GM18873 (cell line): ENCODE measurements at regions not wholly inside any gene's neighbourhood (a gene's known extent, or its start where the extent isn't known, plus 50 kb on each side); places are given as distances from the start of the nearest gene placed in this dataset.
"Not testable (repeated sequence)": the region's sequence is repeated elsewhere in the genome, so short reads cannot be mapped to it uniquely, and the experiment has no call there.

Experiments
- ATAC-seq: cut with Tn5 transposase; IDR thresholded peaks from one replicate; pipeline ENCODE4 v1.9.1; 2021; ENCODE audit warnings: mild to moderate bottlenecking, moderate library complexity, moderate number of reproducible peaks; ENCODE audit not compliant: unreplicated experiment, low FRiP score

DNA sequence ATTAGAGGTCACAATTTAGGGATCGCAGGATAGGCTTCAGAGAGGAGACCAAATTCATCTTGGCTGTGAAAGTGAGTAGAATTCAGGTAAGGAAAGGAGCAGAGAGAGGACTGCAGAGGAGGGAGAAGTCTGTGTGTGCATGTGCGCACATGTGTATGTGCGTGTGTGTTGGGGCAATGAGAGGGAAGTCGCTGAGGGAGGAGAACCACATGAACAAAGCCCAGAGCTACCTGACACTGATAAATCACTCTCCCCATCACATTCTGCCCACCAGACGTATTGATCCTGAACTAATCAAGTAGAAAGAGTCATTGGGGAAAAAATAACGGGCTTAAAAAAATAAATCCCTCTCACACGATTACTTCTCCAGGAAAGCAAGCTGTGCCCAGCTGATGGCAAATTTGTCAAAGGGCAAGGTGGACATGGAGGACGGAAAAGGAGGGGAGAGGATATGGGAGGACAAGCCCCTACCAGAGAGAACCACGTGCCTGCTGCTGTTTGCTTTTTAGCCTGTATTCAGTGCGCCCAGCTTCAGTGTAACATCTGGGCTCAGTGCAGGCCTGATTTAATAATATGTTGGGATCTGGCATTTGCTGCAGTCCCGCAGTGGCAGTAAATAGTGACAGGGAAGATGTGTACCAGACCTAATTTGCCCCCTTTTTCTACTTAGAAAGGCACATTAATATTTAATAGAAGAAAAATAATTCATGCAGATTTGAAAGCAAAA, 307.5 kb downstream of the C1D start:
- no peak for ATAC-seq

GRCh38 chr2:67760995-67761394, 301.8 kb downstream of the C1D start:
- ATAC-seq, result no peak

DNA sequence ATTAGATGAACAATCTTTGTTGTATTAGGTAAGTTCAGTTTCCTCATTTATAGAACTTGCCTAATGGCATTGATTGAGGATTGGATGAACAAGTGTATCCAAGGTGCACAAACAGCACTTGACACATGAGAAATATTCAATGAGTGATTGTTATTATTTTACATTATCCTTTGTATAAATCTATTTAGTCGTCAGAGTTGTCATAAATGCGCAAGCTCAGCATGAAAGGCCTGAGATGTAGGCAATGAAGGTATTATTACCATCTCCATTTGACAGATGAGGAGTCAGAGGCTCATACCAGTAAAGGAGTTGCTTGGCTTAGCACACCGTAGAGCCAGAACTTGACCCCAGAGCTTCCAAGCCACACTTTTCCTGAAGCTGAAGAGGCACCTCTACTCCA, 291.4 kb downstream of the C1D start:
- no peak for ATAC-seq

DNA sequence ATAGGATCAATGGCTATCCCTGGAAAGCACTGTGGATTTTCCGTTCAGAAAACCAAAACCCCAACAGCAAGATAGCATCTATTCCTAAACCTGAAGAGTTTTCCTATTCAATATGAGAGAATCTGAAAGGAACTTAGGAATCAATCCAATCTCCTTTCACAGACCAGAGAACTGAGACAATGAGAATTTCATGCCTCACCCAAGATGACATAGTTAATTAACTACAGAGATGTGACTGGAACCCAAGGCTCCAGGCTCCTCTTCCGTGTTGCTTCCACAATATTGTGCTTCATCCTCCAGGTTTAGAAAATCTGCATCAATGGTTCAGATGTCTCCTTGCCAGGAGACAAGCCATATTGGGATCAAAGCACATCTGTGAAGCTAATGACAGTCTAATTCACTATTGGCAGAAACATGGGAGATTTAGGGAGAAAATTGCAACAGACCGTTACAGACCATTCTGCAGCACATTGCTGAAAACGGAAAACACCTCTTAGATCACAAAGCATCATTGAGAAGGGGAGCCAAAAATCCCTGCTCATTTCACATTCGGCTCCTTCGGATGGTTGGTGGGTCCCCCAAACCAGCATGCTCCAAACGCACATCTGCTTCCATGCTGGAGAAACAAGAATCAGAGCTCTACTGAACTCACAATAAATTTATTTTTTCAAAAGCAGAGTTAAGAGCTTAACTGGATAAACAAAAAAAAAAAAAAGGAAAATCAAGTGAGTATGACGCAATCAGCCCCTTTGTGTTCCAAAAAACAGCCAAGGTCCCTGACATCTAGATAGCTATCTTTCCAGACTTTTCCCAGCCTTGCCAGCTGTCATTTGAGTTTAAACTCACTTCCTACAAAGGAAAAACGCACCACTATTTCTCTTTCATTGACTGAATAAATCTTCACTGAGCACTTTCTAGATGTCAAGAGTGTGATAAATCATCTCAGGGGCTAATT, 290.3 kb downstream of the C1D start:
- ATAC-seq, result no peak

DNA sequence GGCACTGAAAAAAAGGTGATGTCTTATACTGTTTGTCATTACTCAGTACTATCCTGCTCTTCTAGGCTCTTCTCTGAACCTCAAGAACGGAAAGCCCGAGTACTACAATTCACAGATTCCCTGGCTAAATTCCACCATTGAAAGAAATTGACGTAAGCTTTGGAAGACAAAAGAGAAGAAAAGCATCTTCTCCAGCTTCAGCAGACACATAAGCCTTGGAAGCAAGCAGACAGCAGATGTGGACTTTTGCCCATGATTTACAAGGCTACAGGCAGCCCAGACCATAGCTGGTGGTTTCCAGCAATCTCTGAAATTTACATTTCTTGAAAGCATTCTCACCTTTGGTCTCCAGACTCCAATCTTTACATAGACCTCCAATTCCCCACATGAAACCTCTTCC, 289.0 kb downstream of the C1D start:
- no peak for ATAC-seq

GRCh38 chr2:67776276-67776675, 286.5 kb downstream of the C1D start:
- no peak for ATAC-seq

GRCh38 chr2:67777010-67777409, 285.8 kb downstream of the C1D start:
- ATAC-seq, result no peak

DNA sequence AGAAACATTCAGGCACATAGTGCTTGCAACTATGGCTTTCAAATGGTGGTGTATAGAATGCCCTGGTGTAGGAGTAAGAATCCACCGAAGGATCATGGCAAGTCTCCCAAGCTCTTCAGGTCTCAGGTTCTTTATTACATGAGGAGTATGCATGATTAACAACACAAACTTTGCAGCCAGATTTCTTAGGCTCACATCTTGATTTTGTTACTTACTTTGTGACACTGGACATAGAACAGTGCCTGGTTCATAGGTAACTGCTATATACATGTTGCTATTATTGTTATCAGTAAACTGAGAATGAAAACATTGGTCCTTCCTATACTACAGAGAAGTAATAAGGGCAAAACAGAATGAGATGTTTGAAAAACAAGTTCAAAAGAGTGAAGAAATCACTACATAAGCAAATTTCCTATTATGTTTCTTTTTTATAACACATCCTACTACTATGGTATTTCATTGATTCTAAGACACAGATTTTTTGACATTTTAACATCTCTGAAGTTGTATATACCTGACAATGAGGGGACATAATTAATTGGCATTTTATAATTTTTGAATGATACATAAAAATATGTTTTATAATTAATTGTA, 284.9 kb downstream of the C1D start:
- ATAC-seq, result no peak

- not testable (repeated sequence) for ATAC-seq
Observed at GRCh38 chr2:67780841-67781240, 282.0 kb downstream of the C1D start.

DNA sequence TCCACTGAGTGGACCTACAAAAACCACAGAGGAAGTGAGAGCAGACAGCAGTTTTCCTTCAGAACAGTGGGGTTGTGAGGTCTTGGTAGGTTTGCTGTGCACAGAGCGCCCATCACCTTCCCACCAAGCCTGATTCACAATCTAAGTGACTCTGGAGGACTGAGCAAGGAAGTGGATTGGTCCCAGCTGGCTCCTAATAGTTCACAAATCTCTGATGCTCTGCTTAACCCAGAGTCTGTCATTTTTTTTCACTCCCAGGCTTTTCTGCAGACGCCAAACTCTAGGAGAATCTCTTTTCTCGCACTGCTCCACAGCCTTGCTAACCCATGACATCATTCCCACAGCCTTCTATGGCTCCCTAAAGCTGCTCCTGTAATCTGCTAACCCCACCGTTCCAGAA, 280.4 kb downstream of the C1D start:
- ATAC-seq, result no peak

- no peak for ATAC-seq
Observed at GRCh38 chr2:67783026-67783425, 279.8 kb downstream of the C1D start.

DNA sequence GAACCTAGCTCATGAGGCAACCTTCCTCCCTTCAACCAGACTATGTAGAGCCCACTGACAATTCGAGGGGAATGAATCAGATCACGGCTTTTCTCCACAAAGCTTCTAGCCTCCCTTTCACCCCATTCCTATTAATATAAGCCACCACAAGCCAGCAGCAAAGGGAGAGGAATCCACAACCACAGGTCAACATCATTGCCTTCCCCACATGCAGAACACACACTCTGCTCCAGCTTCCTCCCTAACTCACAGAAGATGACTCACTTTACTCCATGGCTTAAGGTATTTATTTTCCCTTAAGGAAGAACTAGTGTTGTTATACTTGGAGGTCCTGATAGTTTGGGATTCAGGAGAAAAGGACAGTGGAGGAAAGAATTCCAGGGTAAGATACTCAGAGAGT, 272.2 kb downstream of the C1D start:
- no peak for ATAC-seq

GRCh38 chr2:67792191-67792590, 270.6 kb downstream of the C1D start:
- ATAC-seq, result no peak

DNA sequence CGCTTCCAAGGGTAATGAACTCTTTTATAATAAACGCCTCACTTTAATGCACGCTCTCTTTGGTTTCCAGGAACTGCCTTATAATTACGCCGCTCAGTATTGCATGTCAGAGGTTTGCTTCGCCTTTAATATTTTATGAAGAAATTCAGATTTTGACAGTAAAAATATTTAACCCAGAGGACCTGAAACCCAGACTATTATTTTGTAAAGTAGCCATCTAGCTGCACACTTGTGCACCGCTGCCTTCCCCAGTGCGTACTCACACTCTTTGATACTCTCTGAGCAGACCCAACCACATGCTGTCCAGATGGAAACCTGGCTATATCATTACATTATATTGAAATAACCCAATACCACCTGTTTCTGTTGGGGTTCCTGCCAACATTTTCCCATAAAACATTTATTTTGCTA, 270.1 kb downstream of the C1D start:
- no peak for ATAC-seq

- no peak for ATAC-seq
Observed at GRCh38 chr2:67797801-67798540, 264.8 kb downstream of the C1D start.

- no peak for ATAC-seq
Observed at GRCh38 chr2:67798541-67799160, 264.2 kb downstream of the C1D start.

DNA sequence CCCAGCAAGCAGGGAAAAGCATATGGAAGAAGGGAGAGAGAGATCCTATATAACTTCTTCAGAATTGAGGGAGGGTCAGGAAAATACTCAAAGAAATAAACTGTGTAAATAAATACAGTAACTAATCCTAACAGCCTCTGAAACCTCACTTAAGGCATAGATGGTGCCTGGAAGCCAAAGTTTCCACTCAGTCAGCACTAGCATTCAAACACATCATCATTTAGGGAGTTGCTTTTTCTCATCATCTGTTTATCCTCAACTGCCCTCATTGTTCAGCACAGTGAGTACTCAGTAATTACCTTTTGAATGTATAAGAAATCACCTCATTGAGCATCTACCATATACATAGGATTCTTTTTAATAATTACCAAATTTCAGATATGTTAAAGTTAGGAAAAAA, 262.9 kb downstream of the C1D start:
- ATAC-seq, result no peak

- no peak for ATAC-seq
Observed at GRCh38 chr2:67802291-67802690, 260.5 kb downstream of the C1D start.

DNA sequence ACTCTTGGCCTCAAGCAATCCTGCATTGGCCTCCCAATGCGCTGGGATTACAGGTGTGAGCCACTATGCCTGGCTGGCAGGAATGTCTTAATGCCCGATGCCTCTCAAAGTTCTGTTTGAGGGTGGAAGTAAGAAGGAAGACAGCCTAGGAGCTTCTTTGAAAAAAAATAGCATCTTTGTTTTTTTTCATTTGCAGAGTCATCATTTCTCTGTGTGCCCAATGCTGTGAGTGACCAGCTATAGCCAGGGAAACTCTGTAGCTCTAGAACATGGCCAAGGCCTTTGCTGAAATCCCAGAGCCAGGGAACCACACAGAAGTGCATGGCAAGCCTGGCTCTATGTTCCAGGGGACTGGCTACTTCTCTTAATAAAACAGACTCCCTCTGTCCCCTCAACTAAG, 260.0 kb downstream of the C1D start:
- ATAC-seq, result no peak

- no peak for ATAC-seq
Observed at GRCh38 chr2:67806816-67807215, 256.0 kb downstream of the C1D start.
